ENCODE measurements at regions not wholly inside any gene's neighbourhood (a gene's known extent, or its start where the extent isn't known, plus 50 kb on each side); places are given as distances from the start of the nearest gene placed in this dataset.

- TF ChIP-seq, protein P1, sequence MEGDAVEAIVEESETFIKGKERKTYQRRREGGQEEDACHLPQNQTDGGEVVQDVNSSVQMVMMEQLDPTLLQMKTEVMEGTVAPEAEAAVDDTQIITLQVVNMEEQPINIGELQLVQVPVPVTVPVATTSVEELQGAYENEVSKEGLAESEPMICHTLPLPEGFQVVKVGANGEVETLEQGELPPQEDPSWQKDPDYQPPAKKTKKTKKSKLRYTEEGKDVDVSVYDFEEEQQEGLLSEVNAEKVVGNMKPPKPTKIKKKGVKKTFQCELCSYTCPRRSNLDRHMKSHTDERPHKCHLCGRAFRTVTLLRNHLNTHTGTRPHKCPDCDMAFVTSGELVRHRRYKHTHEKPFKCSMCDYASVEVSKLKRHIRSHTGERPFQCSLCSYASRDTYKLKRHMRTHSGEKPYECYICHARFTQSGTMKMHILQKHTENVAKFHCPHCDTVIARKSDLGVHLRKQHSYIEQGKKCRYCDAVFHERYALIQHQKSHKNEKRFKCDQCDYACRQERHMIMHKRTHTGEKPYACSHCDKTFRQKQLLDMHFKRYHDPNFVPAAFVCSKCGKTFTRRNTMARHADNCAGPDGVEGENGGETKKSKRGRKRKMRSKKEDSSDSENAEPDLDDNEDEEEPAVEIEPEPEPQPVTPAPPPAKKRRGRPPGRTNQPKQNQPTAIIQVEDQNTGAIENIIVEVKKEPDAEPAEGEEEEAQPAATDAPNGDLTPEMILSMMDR (IDR thresholded peaks at IDR 0.05), result no peak
- TF ChIP-seq POLR2A (IDR thresholded peaks at IDR 0.05) (no peak), POLR2AphosphoS5 (IDR thresholded peaks at IDR 0.05) (no peak)
Observed at GRCh38 chr22:16651217-16651616, 58.6 kb upstream of the CCT8L2 start.

Data from suprapubic skin (tissue), 4 donors.